Erythroblast (primary cell): ENCODE measurements at regions not wholly inside any gene's neighbourhood (a gene's known extent, or its start where the extent isn't known, plus 50 kb on each side); places are given as distances from the start of the nearest gene placed in this dataset.

Source experiments
- GATA1 ChIP-seq: IDR thresholded peaks from 2 replicates; pipeline ENCODE4 v1.6.1; 2011; ENCODE audit warnings: low read depth, mild to moderate bottlenecking, control low read depth, low read length, moderate library complexity
- POLR2A ChIP-seq: IDR thresholded peaks from 2 replicates; pipeline ENCODE4 v1.6.1; 2011; ENCODE audit warnings: mild to moderate bottlenecking, low read length

GRCh38 chr13:52933547-52934210 is 85.2 kb upstream of the PCDH8 start:
- TF ChIP-seq POLR2A (no peak), GATA1 (no peak)
